BLaER1 (cell line): ENCODE measurements at regions not wholly inside any gene's neighbourhood (a gene's known extent, or its start where the extent isn't known, plus 50 kb on each side); places are given as distances from the start of the nearest gene placed in this dataset.

Experiments
- H3K27ac ChIP-seq: shearing (Covaris generic); formaldehyde crosslinking; 2 replicates; pipeline ENCODE4 v1.8.1; 2022
- H3K27me3 ChIP-seq: shearing (Covaris generic); formaldehyde crosslinking; 2 replicates; pipeline ENCODE4 v1.8.1; 2022
- H3K36me3 ChIP-seq: shearing (Covaris generic); formaldehyde crosslinking; 2 replicates; pipeline ENCODE4 v1.8.1; 2022
- H3K4me1 ChIP-seq: shearing (Covaris generic); formaldehyde crosslinking; 2 replicates; pipeline ENCODE4 v1.8.1; 2022
- H3K4me2 ChIP-seq: shearing (Covaris generic); formaldehyde crosslinking; 2 replicates; pipeline ENCODE4 v1.8.1; 2022
- H3K4me3 ChIP-seq: shearing (Covaris generic); formaldehyde crosslinking; 2 replicates; pipeline ENCODE4 v1.8.1; 2022
- H3K9ac ChIP-seq: shearing (Covaris generic); formaldehyde crosslinking; 2 replicates; pipeline ENCODE4 v1.8.1; 2022
- H3K9me3 ChIP-seq: shearing (Covaris generic); formaldehyde crosslinking; 2 replicates; pipeline ENCODE4 v1.8.1; 2022
- H4K20me1 ChIP-seq: shearing (Covaris generic); formaldehyde crosslinking; 2 replicates; pipeline ENCODE4 v1.8.1; 2022
- Cebpa-rat ChIP-seq: shearing (Covaris generic); IDR thresholded peaks from 2 replicates; pipeline ENCODE4 v1.8.1; 2022

DNA sequence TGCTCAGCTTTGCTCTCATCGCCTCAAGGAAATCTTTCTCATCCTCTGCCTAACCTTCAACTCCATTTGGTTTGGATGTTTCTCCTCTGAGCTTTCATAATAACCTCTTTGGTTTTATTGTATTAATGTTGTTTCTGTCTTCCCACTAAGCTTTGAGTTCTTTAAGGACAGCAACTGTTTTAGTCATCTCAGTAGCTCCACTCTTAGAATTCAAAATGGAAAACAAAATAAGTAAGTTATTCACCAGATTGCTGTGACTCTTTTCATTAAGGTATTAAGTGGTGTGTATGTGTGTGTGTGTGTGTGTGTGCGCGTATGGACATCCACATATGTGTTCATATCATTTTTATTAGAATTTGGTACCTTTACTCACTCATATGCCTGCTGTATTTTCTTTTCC, 279.2 kb upstream of the BOD1L1 start:
- TF ChIP-seq Cebpa-rat = no peak
- H3K9ac ChIP-seq = no peak overlapping the region
- H4K20me1 ChIP-seq = no peaks in the 10 kb centered on the region
- H3K27ac ChIP-seq = no peak overlapping the region
- no peak overlapping the region for H3K4me3 ChIP-seq
- H3K9me3 ChIP-seq = no peaks in the 10 kb centered on the region
- no peak overlapping the region for H3K4me2 ChIP-seq
- H3K36me3 ChIP-seq = no peaks in the 10 kb centered on the region
- no peaks in the 10 kb centered on the region for H3K4me1 ChIP-seq
- H3K27me3 ChIP-seq = no peaks in the 10 kb centered on the region

DNA sequence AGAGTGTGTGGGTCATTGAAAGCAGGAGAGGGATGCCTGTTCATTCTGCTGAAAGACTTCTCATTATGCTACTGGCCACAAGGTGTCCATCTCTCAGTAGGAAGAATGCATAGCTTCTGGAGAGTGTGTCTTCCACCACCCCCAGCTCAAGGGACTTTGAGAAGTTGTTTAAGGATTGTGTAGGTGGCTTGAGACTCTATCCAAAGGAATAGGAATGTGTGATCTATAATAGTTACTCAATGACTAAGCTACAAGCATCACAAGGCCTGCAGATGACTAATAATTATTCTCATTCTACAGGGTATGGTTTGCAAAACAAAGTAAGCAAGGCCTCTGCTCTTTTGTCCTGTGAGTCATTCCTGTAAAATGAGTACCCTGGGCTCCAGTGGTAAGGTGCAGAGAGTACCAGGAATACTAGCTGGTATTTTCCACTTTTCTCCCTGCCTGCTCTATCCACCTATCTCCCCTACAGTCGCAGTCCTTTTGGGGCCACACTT, 279.8 kb upstream of the BOD1L1 start:
- TF ChIP-seq Cebpa-rat = no peak
- Histone ChIP-seq H3K9ac (no peak overlapping the region), H3K9me3 (no peaks in the 10 kb centered on the region), H3K27me3 (no peaks in the 10 kb centered on the region), H3K4me3 (no peak overlapping the region), H3K4me1 (no peaks in the 10 kb centered on the region), H3K27ac (no peak overlapping the region), H3K4me2 (no peak overlapping the region), H4K20me1 (no peaks in the 10 kb centered on the region), H3K36me3 (no peaks in the 10 kb centered on the region)

DNA sequence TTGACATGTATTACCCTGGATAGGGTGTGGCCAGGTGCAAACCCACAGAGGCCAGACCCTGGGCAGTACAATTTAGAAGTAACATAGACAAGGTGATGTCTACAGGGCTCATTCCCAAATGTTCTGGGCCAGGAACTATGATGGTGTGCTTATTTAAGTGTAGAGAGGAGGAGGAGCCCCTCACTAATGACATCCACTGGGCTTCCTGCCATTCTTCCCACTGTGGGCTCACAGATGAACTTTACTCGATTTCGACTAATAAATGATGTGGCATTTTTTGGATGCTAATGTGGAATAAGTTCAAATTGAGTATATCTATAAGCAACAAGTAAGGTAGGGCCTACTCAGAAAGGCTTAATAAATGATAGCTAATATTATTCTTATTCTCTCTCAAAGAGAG, 280.9 kb upstream of the BOD1L1 start:
- Histone ChIP-seq H3K27ac (no peak overlapping the region), H3K4me3 (no peak overlapping the region), H3K9ac (no peak overlapping the region), H3K27me3 (no peaks in the 10 kb centered on the region), H3K9me3 (no peaks in the 10 kb centered on the region), H3K36me3 (no peaks in the 10 kb centered on the region), H3K4me2 (no peak overlapping the region), H3K4me1 (no peaks in the 10 kb centered on the region), H4K20me1 (no peaks in the 10 kb centered on the region)
- no peak for TF ChIP-seq Cebpa-rat

DNA sequence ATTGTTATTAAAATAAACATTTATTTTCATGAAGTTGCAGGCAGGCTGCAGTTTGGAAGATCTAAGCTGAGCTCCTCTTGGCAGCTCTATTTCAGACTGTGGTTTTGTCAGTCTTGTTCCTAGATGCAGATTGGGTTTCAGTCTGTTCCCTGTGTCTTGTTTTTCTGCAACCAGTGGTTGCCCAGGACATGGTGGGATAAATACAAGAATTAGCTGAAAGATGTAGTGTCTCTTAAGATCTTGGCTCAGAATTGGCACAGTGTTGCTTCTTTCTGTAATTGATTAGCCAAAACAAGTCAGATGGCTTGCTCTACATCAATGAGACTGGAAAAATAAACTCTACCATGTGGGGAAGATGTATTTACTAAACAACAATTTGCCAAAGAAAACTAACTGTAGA, 283.0 kb upstream of the BOD1L1 start:
- no peak overlapping the region for H3K4me2 ChIP-seq
- no peak overlapping the region for H3K27ac ChIP-seq
- no peak overlapping the region for H3K9ac ChIP-seq
- TF ChIP-seq Cebpa-rat = no peak
- H3K36me3 ChIP-seq = no peaks in the 10 kb centered on the region
- H3K4me1 ChIP-seq = no peaks in the 10 kb centered on the region
- no peaks in the 10 kb centered on the region for H3K9me3 ChIP-seq
- H4K20me1 ChIP-seq = no peaks in the 10 kb centered on the region
- no peaks in the 10 kb centered on the region for H3K27me3 ChIP-seq
- H3K4me3 ChIP-seq = no peak overlapping the region

DNA sequence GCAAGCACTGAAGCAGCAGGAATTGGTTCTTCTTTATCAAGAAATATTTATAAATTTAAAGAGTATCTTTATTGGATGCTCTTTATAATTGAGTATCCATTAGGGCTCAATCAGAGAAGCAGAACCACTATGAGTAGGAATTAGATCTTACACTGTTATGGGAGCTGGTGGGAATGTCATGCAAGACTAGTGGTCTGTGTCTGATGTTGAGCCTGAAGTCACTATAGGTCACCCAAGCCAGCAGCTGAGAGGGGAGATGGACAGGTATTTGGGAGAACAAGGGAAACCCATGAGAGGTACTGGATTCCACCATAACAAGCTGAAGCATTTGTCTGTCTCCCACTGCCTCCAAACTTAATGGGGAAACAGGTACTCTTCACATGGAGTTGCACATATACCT, 283.7 kb upstream of the BOD1L1 start:
- Histone ChIP-seq H3K9ac (no peak overlapping the region), H4K20me1 (no peaks in the 10 kb centered on the region), H3K4me1 (no peaks in the 10 kb centered on the region), H3K27ac (no peak overlapping the region), H3K9me3 (no peaks in the 10 kb centered on the region), H3K27me3 (no peaks in the 10 kb centered on the region), H3K4me2 (no peak overlapping the region), H3K36me3 (no peaks in the 10 kb centered on the region), H3K4me3 (no peak overlapping the region)
- TF ChIP-seq Cebpa-rat = no peak

DNA sequence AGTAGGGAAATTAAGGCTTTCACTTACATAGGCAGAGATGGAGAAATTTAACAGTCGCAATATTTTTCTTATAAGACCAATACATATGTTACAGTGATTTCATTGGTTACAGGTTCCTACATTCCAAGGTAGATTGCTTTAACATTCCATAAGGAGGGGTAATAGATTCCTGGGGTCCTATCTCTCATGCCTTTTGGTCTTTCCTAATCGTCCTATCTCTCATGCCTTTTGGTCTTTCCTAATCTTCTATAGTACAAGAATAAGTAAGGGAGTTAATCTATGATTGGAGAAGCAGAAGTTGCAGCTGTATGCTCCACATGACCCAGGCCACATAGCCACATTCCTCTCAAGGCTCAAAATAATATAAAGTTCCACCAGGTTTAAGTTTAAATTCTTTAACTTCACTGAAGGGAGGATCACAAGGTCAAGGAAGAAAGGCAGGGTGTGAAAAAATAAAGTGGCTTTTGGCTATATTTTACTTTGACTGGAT, 285.0 kb upstream of the BOD1L1 start:
- no peak overlapping the region for H3K4me2 ChIP-seq
- TF ChIP-seq Cebpa-rat = no peak
- no peak overlapping the region for H3K9ac ChIP-seq

DNA sequence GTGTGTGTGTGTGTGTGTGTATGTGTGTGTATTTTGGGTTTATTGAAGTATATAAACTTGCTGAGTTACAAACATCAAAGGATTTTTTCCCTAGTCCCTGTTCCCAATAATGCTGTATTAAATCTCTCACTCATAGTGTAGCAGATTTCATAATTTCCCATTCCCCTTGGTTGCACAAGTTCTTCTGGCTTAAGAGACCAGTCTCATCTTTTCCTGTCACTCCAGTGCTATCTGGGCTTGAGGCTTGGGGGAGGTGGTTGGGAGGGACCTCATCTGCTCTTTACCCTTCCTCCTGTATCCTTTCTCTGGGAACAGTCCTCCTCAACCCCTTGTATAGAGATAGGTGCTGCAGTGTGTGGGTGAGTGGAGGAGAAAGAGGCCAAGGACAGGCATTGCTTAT, 285.4 kb upstream of the BOD1L1 start:
- Histone ChIP-seq H4K20me1 (no peaks in the 10 kb centered on the region), H3K9ac (no peak overlapping the region), H3K27ac (no peak overlapping the region), H3K4me2 (no peak overlapping the region), H3K36me3 (no peaks in the 10 kb centered on the region), H3K27me3 (no peaks in the 10 kb centered on the region), H3K9me3 (no peaks in the 10 kb centered on the region), H3K4me1 (no peaks in the 10 kb centered on the region), H3K4me3 (no peak overlapping the region)
- TF ChIP-seq Cebpa-rat = no peak

More for the DNA sequence above, 285.0 kb upstream of the BOD1L1 start:
- Histone ChIP-seq H3K4me3 (no peak overlapping the region), H3K36me3 (no peaks in the 10 kb centered on the region), H3K27ac (no peak overlapping the region), H3K9me3 (no peaks in the 10 kb centered on the region), H3K27me3 (no peaks in the 10 kb centered on the region), H3K4me1 (no peaks in the 10 kb centered on the region), H4K20me1 (no peaks in the 10 kb centered on the region)

DNA sequence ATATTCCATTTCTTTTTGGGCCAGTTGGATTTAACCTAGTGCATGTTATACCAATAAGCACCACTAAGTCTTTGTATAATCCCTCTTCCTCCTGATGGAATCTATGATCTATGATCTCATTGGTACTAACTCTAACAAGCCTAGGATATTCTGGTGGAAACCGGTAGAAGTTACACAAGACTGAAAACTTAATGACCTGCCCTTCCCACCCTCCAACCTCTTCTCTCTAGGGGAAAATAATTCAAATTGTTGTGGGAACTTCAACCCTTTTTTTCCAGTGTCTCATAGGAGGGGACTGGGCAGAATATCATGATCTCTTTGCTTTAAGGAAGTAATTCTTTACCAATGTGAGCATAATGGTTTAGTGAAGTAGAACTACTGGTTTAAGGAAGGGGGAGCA, 289.5 kb upstream of the BOD1L1 start:
- Histone ChIP-seq H3K27me3 (no peaks in the 10 kb centered on the region), H3K9ac (no peak overlapping the region), H3K27ac (no peak overlapping the region), H3K4me3 (no peak overlapping the region), H3K9me3 (no peaks in the 10 kb centered on the region), H3K4me2 (no peak overlapping the region), H4K20me1 (no peaks in the 10 kb centered on the region), H3K36me3 (no peaks in the 10 kb centered on the region), H3K4me1 (no peaks in the 10 kb centered on the region)
- no peak for TF ChIP-seq Cebpa-rat

DNA sequence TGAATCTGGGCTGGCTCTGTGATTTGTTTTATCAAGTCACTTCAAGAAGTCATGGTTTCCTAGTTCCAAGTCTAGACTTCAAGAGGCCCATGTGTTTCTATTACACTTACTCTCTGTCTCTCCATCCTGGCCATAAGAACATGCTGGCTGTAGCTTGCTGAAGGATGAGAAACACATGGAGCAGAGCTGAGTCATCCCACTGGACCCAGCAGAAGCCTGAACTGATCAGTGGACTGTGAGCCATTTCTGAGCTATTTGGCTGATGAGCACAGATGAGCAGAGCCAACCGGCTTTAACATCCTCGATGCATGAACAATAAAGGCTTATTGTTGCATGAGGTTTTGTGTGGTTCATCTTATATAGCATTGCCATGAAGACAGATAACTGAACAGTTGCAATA, 290.6 kb upstream of the BOD1L1 start:
- Histone ChIP-seq H3K27me3 (no peaks in the 10 kb centered on the region), H4K20me1 (no peaks in the 10 kb centered on the region), H3K36me3 (no peaks in the 10 kb centered on the region), H3K27ac (no peak overlapping the region), H3K4me1 (no peaks in the 10 kb centered on the region), H3K9ac (no peak overlapping the region), H3K9me3 (no peaks in the 10 kb centered on the region), H3K4me2 (no peak overlapping the region), H3K4me3 (no peak overlapping the region)
- TF ChIP-seq Cebpa-rat = no peak

DNA sequence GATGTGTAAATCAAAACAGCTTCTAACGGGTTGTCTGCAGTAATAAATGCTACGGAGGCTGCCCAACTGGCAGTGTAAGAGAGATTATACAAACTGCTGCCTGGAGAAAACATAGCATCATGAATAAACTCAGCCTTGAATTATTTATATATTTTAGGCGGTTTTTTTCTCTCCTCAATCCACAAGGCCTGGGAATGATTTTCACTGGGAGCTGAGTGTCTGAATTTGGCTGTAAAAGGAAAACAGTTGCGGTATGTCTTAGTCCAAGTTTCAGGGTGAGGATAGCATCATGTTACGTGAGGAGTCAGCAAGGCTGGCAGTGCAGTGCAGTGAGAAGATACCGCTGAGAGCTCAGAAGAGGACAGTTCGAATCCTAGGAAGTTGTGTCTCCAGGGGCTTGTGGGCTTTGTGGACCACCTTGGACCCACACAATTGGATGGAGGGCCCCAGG, 291.5 kb upstream of the BOD1L1 start:
- Histone ChIP-seq H3K27me3 (no peaks in the 10 kb centered on the region), H4K20me1 (no peaks in the 10 kb centered on the region), H3K9me3 (no peaks in the 10 kb centered on the region), H3K4me1 (no peaks in the 10 kb centered on the region), H3K27ac (no peak overlapping the region), H3K4me2 (no peak overlapping the region), H3K9ac (no peak overlapping the region), H3K4me3 (no peak overlapping the region), H3K36me3 (no peaks in the 10 kb centered on the region)
- no peak for TF ChIP-seq Cebpa-rat
